ENCODE measurements at regions not wholly inside any gene's neighbourhood (a gene's known extent, or its start where the extent isn't known, plus 50 kb on each side); places are given as distances from the start of the nearest gene placed in this dataset.

- DNase-seq = no peak
Observed at GRCh38 chr20:11219192-11219591, 545.4 kb upstream of the JAG1 start.

GRCh38 chr20:11221046-11221445, 547.2 kb upstream of the JAG1 start:
- DNase-seq = no peak

- DNase-seq = no peak
Observed at GRCh38 chr20:11222243-11222642, 548.4 kb upstream of the JAG1 start.

DNA sequence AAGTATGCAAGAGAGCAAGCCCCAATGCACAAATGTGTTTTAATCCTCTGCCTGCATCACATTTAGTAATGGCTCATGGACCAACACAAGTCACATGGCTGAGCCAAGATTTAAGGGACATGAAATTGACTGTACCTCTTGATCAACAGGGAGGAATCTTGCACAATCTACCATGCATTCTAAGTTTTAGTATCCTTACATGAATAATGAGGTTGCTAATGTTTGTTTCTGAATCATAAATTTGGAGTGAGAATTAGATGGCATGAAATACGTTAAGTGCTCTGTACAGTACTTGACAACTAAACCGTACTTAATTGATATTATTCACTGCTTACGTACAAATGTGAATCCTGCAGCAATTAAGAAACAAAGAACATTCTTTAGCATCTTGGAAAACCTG, 553.8 kb upstream of the JAG1 start:
- DNase-seq = no peak

DNA sequence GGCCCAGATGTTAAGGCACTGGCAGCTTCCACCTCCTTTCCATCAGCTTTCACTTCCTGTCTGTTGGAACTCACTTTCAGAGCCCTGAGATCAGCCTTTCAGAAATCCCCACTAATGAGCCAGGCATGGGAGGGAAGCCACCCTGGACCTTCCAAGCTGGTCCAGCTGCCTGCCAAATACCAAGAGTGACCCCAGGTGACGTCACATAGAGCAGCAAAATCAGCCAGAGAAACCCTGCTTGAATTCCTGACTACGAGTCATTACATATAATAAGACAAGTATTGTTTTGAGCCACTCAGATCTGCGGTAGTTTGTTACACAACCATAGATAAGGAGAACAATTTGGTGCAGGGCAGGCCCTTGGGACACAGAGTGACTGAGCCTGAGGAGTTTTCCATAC, 556.0 kb upstream of the JAG1 start:
- DNase-seq = peak; percentile 96

DNA sequence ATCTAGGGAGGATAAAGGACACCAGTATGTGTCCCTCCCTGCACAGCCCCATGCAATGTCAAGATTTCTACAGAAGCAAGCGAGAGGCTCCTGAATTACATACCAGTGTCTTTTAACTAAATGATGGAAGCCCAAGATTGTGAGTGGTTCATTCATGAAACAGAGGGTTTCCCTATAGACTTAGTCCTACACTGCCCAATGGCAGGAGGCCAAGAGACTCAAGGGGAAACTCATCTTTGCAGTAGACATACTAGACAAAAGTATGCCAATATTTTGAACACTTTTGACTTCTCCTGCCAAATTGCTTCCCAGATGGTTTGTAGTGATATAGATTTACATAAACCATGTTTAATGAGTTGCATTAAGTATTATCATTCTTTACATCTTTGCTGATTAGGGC, 557.2 kb upstream of the JAG1 start:
- peak; percentile 62 for DNase-seq

GRCh38 chr20:11231742-11232648, 558.2 kb upstream of the JAG1 start:
- no peak for DNase-seq

DNA sequence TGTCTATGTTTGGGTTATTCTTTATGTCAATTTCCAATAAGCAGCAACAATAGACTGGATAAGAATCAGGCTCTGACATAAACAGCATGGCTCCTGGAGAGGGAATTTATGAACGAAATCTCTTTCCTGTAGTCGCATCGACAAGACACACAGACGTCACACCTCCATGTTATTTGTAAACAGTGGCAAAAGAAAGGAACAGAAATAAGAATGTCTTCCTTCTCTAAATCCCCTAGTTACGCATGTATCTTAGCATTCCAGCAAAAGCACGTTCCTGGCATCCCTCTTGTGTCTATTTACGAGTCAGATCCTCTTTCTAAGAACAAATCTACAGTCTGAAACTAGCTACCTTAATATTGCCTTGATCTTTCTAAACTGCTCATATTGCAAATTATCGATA, 559.1 kb upstream of the JAG1 start:
- DNase-seq = no peak

DNA sequence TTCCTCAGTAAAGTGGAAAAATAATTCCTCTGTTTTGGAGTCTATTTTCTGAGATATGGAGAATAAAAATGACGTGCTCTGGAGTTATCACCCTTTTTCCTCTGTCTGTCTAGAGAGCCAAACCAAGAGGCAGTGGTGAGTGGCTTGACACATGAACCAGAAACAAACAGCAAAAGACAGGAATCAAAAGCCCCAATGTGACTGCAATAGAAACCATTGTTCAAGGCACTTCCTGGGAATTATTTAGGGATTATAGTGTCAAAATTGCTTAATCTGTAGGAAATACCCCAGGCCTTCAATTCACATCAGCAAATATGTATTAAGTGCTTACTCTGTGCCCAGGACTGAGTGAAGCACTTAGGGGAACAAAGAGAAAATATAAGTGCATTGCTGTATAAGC, 560.4 kb upstream of the JAG1 start:
- DNase-seq = no peak

- DNase-seq = no peak
Observed at GRCh38 chr20:11234608-11235007, 560.8 kb upstream of the JAG1 start.

DNA sequence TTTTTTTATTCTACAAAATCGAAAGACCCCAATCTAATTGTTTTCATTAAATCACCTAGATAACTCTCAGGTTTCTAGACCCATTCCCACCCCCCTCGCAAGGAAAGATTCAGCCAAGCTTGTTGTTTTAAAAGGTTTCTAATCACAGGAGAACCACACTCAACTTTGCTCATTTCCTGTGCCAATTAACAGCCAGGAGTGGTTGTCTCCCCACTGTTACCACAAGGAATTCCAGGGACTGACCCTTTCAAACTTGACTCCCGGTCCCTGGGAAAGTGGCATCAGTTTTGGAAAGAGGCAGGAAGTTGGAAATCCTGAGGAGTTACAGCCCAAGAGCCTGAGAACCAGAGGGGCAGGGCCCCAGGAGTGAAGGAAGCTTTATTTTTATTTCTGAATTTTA, 561.3 kb upstream of the JAG1 start:
- DNase-seq = peak; percentile 88

- DNase-seq = no peak
Observed at GRCh38 chr20:11242320-11242719, 568.5 kb upstream of the JAG1 start.

DNA sequence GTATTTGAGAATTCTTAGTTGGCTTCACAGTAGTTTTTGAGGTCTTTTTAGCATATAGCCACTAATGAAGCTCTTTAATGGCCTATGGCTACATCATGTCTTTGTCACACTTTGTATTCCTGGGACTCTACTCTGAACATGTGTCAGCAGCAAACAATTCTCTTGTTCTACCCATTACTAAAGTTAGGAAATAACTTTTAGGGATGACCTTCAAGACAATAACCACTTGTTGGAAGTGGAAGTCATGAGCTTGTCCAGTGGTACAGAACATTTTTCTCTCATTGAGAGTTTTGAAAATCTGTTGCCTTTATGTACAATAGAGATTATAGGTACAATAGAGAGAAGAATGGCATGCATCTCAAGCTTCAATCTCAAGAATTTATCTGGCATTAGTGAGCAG, 571.6 kb upstream of the JAG1 start:
- DNase-seq = no peak

- no peak for DNase-seq
Observed at GRCh38 chr20:11246251-11246775, 572.5 kb upstream of the JAG1 start.

- no peak for DNase-seq
Observed at GRCh38 chr20:11247046-11248010, 573.5 kb upstream of the JAG1 start.

DNA sequence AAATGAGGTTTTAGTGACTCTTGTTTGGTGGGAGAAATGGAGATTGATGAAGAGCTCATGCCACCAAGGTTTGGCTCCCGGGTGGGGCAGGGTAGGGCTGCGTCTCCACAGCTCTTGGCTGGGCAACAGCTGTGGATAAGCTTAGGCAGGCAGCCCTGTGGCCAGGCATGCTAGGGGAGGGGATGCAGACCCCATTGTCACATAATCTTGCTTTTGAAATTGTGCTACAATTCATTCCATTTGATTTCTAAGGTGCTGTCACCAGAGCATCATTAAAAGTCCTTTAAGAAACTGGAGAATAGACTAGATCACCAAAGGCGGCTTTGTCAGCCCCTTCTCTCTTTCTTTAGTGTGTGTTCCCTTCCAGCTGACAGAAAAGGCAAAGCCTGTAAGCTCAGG, 574.2 kb upstream of the JAG1 start:
- DNase-seq = no peak

DNA sequence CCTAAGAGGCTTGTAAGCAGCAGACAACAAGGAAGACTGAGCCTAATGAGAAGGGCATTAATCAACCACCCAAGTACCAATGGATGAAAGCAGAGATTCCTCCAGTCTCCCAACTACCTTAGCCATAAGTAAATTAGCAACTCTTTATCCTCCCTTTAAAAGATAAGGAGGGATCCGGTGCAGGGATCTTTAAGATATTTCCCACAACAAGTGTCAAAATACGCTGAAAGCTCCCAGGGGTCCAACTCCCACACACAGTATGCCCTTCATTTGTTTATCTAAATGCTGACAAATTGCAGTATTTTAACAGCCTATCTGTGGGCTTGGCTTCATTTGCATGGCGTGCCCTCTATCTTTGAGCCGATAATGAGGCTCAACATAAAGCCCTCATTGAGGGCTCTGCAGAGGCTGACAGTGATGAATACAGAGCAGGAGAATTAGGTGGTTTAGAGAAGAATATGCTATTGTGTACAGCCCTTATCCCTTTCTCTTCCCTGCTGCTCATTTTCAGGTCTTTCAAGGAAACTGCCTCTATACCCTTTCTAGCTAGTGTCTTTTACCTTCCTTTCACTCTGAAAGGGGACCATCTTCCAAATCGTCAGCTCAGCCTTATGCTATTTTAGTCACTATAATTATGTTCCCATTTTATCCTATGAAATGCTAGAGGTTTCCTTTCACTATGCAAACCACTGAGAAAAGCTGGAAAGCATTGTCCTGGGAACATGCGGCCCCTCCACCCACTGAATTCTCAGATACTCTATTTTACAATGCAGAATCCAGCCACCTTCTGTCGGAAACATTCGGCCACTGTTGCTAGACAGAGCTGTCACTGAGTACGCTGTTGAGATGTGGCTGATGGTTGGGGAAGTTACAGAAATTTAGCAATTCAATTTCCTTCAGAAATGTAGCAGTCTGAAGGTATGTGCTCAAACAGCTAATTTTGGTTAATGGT, 575.2 kb upstream of the JAG1 start:
- DNase-seq = no peak

GRCh38 chr20:11249683-11250082, 575.9 kb upstream of the JAG1 start:
- no peak for DNase-seq

DNA sequence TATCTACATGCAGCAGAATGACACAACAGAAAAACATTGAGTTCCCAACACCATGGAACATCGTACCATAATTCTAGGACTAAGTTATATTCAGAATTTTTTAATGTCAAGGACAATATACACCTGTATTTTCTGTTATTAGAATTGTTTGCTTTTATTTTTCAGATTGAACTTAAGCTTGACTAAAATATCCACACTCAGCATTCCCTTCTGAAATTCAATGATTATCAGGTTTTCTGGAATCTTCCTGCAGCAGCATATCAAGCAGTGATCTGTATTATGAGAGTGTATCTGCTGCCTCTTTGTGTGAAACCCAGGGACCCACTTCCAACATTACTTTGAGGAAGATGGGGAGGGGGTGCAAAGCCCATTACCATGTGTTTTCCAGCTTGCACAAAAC, 578.6 kb upstream of the JAG1 start:
- no peak for DNase-seq

GRCh38 chr20:11255455-11255854, 581.7 kb upstream of the JAG1 start:
- no peak for DNase-seq

GRCh38 chr20:11255860-11256259, 582.1 kb upstream of the JAG1 start:
- DNase-seq = no peak

DNA sequence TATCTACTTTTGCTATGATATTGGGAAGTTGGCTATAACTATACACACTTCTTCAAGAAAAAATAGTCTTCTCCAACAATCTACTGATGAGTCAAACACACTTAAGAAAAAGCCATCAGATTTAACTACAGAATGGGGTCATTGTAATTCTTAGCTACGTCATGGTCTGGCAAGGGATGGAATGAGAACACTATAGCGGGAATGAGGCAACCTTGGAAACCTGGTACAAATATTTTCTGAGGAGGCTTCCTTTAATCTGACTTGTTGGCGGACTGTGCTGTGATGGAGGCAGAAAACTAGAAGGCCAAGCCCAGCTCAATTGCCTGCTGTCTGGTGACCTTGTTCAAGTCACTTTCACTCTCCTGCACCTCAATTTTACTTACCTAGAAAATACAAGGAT, 586.8 kb upstream of the JAG1 start:
- peak; percentile 36 for DNase-seq

All from fibroblast of skin of right biceps (primary cell).